AG04449 (cell line): ENCODE measurements at regions not wholly inside any gene's neighbourhood (a gene's known extent, or its start where the extent isn't known, plus 50 kb on each side); places are given as distances from the start of the nearest gene placed in this dataset.

Experiments
- CTCF ChIA-PET: fragments of 350-600 bp; formaldehyde crosslinking; extraction: SDS; loops from one replicate; lab custom pipeline; 2021; ENCODE audit warnings: antibody characterized with exemption; lab: Yijun Ruan, JAX
- POLR2A ChIA-PET: fragments of 400-600, 350-600 bp; formaldehyde crosslinking; extraction: SDS; loops from one replicate; lab custom pipeline; 2020; ENCODE audit warnings: antibody characterized with exemption, inconsistent platforms; lab: Yijun Ruan, JAX
- DNase-seq: peaks from one replicate; pipeline ENCODE4 v3.0.0-alpha.2; 2010; ENCODE audit warnings: low read depth, low spot score
- H3K4me3 ChIP-seq: 2 replicates; pipeline ENCODE4 v1.5.1; 2011; ENCODE audit warnings: low read depth, mild to moderate bottlenecking, control low read depth, low read length
- TF ChIP-seq, protein P1 (sequence below): IDR thresholded peaks from one replicate; pipeline ENCODE4 v1.5.1; 2011; ENCODE audit warnings: mild to moderate bottlenecking, moderate library complexity, low read length, control low read depth, inconsistent platforms; ENCODE audit not compliant: insufficient read depth; ENCODE audit errors: missing control alignments

DNA sequence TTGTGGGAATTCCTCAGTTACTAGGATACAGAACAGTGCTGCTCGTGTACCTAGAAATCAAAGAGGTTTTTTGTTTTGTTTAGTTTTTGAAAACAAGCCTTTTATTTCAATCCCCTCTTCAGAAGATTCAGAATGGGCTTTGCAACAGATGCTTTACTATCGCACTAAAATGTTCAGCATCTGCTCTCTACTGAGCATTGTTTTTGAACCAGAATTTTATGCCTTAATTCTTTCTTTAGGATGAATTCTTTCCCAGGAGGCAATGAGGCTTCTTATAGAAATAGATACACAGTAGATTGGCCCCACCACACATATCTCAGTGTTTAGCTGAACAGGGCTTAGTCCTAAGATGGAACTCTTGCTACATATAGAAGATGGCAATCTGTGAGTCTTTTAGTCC, 95.9 kb upstream of the SPACA1 start:
- DNase-seq: no peak
- CTCF ChIA-PET: no interaction called here
- TF ChIP-seq, protein P1, sequence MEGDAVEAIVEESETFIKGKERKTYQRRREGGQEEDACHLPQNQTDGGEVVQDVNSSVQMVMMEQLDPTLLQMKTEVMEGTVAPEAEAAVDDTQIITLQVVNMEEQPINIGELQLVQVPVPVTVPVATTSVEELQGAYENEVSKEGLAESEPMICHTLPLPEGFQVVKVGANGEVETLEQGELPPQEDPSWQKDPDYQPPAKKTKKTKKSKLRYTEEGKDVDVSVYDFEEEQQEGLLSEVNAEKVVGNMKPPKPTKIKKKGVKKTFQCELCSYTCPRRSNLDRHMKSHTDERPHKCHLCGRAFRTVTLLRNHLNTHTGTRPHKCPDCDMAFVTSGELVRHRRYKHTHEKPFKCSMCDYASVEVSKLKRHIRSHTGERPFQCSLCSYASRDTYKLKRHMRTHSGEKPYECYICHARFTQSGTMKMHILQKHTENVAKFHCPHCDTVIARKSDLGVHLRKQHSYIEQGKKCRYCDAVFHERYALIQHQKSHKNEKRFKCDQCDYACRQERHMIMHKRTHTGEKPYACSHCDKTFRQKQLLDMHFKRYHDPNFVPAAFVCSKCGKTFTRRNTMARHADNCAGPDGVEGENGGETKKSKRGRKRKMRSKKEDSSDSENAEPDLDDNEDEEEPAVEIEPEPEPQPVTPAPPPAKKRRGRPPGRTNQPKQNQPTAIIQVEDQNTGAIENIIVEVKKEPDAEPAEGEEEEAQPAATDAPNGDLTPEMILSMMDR: no peak
- POLR2A ChIA-PET: no interaction called here
- H3K4me3 ChIP-seq: no peak overlapping the region

DNA sequence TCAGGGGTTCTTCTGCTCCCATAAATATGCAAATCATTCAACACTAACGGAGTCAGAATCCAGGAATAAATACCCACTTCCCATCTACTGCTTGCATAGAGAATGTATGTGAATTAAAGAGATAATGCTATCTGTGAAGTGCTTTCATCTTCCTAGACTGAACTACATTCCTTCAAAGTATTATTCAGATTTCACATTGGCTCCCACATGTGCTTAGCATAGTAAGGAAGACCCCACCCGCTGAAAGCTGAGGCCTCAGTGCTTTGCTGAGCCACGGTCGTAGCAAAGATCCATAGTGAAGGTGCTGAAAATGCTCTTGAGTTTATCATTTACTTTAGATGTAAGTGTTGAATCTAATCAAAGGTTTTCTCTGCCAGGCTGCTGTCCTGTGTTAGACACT, 97.0 kb upstream of the SPACA1 start:
- ChIA-PET CTCF (no interaction called here), POLR2A (no interaction called here)
- no peak for DNase-seq
- TF ChIP-seq, protein P1: no peak
- no peak overlapping the region for H3K4me3 ChIP-seq

DNA sequence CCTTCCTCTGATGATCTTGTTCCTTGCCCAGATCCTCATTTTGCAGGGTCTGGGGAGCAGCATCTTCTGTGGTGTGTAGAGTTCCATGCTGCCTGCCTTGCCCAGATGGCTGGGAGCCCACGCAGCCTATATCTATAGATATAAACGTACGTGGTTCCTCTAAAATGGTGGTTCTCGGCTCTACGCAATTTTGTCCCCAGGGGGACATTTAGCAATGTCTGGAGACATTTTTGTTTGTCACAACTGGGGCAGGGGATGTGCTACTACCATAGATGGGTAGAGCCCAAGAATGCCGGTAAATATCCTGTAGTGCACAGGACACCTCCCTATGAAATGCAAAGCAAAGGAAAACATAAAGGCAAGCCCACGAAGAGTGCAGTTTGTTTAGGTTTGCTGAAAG, 98.4 kb upstream of the SPACA1 start:
- DNase-seq: no peak
- H3K4me3 ChIP-seq: no peak overlapping the region
- TF ChIP-seq, protein P1: no peak
- CTCF ChIA-PET: no interaction called here
- POLR2A ChIA-PET: no interaction called here

- DNase-seq: no peak
- POLR2A ChIA-PET: no interaction called here
- no peak overlapping the region for H3K4me3 ChIP-seq
- CTCF ChIA-PET: no interaction called here
- TF ChIP-seq, protein P1: no peak
These were observed 101.0 kb upstream of the SPACA1 start for GRCh38 chr6:87946669-87947068.

GRCh38 chr6:87945966-87946365, 101.7 kb upstream of the SPACA1 start:
- no peak for DNase-seq
- ChIA-PET CTCF (no interaction called here), POLR2A (no interaction called here)
- TF ChIP-seq, protein P1: no peak
- H3K4me3 ChIP-seq: no peak overlapping the region

DNA sequence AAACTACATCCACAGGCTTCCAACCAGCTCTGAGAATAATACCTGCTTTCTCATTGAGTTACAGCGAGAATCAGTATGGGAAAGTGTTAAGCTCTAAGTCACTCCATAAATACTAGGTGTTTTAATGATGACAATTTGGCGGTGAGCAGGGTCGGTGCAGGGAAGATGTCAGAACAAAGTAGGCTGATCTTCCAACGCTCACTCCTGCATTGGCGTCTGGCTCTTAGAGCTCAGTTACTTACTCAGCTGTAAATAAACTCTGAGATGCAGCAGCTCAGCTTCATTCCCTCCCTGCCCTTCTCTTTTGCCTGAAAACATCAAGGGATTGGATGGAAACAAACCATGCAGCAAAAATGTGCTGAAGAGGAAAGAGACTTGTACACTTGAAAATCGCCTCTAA, 102.5 kb upstream of the SPACA1 start:
- TF ChIP-seq, protein P1: no peak
- DNase-seq: no peak
- CTCF ChIA-PET: interaction anchor here (0.9 to 1.1 kb wide), 2 partner anchors 57 to 552 kb away, joined by 3 read pairs; no protein-coding TSS in a partner anchor
- POLR2A ChIA-PET: no interaction called here
- no peak overlapping the region for H3K4me3 ChIP-seq
